ENCODE measurements at regions not wholly inside any gene's neighbourhood (a gene's known extent, or its start where the extent isn't known, plus 50 kb on each side); places are given as distances from the start of the nearest gene placed in this dataset.

DNA sequence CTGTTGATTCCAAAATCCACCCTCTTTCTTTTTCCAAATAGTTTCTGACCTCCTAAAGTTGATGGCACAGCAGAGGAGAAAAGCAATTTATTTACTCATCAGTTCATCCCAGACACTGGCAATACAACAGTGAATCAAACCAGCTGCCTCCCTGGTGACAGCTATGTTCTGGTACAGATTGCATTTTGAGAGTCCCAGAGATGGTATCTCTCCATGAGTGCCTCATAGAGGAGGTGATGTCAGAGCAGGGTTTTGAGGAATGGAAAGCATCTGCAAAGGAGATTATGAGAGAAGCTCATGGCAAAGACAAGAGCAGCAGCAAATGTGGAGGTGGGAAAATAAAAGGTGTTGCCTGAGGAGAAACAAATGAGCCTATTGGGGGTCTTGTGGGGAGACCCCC is 377.2 kb downstream of the MN1 start:
- DNase-seq (ENCODE audit: low read depth in 4 of 4, low spot score in 1 of 4): no peak

DNA sequence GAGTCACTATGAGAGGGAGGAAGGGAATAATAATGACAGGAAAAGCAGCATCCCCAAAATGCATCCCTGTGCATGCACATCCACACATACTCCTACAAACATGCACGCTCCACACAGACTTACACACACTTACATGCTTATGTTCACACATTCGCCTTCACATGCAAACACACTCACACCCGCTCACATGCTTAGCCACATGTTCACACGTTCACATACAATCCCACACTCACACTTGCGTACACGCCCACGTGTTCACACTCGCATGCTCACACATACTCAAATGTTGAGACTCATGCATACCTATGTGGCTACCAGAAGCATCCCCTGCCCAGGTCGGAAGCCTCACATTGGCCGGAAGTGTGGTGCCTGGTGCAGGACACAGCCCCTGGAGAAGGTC is 372.1 kb downstream of the MN1 start:
- no peak for DNase-seq (ENCODE audit: low read depth in 4 of 4, low spot score in 1 of 4)

DNA sequence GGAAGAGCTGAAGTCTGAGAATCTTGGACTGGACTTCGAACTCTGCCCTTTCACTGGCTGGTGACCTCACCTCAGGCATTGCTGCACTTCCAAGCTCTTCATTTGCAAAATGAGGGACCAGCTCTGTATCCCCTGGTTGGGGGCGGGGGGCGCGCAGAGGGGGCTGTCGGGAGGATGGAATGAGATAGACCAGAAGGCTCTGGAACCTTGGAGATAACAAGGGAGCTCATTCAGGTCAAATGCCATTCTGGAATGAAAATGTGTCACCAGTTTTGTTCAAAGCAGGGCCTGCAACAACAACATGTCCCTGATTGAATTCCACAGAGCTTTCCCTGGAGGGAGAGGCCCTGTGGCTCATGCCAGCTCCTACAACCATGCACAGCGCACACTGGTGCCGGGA is 370.5 kb downstream of the MN1 start:
- no peak for DNase-seq (ENCODE audit: low read depth in 4 of 4, low spot score in 1 of 4)

DNA sequence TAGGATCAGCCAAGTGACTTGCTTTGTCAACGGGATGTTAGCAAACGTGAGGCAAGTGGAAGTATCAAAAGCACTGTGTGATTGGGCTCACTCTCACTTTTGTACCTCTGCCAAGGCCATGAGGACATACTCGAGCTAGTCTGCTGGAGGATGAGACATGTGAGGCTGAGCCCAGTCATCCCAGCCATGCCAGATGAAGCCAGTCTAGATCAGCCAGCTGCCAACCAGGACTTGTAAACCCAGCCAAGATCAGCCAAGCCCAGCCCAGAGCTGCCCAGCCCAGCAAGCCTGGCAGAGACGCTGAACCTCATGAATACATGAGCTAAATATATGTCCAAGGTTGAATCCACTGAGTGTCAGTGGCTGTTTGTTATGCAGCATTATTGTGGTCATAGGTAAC is 369.7 kb downstream of the MN1 start:
- no peak for DNase-seq (ENCODE audit: low read depth in 4 of 4, low spot score in 1 of 4)

DNA sequence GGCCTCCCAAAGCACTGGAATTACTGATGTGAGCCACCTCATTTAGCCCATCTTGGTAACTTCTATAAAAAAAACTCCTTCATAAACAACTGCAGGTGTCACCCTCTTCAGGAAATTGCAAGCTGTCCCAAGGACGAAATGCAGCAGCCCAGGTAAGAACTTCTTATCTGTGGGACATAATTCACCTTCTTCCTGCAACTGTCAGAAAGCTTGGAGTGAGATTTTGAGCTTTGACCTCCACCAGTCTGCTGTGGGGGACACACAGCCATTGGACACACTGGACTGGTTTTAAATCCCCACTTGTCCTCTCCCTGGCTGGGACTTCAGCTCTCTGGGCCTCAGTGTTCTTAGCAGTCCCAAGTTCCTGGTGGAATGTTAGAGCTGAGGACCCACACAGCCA is 368.5 kb downstream of the MN1 start:
- no peak for DNase-seq (ENCODE audit: low read depth in 4 of 4, low spot score in 1 of 4)

DNA sequence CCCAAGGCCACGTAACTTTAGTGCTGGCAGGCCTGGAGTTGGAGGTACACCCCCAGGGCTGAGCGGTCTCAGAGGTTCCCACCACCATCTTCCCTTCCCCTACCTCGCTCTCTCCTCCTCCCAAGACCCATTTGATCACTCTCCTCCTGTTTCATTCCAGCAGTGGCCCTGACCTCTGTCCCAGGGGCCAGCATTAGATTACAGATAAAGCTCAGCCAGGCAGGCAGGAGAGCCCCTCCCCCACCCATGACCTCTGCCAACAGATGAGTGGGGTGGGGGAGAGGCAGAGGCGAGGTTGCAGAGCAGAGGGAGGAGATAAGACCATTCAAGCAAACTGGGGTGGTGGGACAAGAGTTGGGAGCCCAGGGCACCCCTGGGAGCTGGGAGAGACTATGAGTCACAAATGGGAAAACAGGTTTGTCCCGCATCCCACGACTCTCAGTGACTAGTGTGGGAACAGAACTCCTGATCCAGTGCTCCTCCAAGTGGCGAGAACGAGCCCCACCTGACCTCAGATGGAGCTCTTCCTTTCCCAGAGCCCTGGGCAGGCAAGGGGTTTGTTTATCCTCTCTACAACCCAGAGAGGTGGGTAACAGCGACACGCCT is 367.9 kb downstream of the MN1 start:
- DNase-seq (ENCODE audit: low read depth in 4 of 4, low spot score in 1 of 4): no peak

DNA sequence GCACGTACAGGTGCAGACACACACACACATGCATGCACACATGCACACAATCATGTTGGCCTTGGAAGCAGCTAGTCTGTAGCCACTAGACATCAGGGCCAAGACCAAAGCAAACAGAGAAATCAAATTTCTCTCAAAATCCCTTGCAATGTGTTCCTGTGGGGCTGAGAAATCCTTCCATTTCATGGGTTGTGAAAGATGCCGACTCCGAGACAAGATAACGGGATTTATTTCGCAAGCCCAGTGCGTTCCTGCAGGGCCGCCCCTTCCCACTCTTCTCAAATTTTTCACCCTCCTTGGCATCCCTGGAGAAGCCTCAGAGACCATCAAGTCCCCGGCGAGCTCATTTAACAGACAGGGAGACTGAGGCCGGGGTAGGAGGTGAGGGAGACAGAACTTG is 366.7 kb downstream of the MN1 start:
- DNase-seq (ENCODE audit: low read depth in 4 of 4, low spot score in 1 of 4): no peak

DNA sequence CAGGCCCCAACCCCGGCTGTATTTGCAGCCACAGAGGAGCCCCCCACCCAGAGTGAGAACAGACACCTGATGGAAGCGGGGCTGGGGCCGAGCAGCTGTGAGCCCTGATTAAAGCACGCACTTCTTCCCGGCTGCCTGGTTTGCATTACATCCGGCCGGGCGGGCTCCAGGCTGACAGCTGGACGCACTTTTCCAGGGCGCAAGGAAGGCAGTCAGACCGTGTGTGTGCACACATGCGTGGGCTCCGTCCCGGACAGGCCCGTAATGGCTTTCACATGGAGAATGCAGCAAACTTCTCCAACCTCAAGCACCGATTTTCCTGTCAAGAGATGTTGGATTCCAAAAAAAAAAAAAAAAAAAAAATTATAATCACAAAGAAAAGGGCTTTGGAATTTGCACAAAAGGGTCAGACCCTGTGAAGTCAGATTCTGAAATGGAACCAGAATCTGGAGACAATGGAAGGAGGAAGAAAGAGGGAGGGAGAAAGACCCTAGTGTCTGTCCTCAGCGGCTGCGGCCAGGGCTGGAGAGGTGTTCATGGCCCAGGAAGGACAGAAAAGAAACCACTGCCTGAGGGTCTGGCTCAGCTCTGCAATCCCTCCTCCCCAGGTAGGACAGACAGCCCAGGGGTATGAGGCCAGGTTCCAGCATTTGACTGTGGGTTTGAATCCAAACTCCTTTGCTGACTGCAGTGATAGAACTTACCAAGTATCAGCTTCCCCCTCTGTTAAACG is 365.5 kb downstream of the MN1 start:
- no peak for DNase-seq (ENCODE audit: low read depth in 4 of 4, low spot score in 1 of 4)

DNA sequence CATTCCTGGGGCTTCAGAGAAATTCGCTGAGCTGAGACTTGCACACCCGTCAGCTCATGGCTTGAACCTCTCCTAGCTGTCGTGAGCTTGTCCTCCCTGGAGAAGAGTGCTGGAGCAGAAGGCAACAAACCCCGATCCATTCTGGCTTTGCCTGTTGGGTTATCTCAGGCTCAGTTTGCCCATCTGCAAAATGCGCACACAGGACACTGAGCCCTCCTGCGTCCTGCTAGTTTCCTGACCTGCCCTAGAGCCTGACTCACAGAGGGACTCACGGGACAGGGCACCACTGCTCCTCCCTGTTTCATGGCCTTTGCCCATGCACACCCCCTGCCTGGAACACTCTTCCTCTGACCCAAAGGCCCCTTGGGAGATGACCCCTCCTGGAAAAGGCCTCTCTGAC is 365.0 kb downstream of the MN1 start:
- no peak for DNase-seq (ENCODE audit: low read depth in 4 of 4, low spot score in 1 of 4)

DNA sequence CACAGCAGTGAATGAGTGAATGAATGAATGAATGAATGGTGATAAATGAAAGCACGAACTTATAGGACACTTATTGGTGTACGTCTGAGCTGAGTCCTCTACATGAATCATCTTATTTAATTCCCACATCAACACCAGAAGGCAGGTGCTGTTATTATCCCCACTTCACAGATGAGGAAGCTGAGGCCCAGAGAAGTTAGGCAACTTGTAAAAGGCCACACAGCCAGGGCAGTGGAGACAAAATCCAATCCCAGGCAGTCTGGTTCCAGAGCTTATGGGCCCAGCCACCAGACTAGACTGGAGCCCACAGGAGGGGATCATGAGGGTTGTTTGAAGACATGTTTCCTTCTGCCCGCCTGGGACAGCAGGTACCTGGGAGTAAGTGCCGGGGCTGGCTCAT is 364.0 kb downstream of the MN1 start:
- no peak for DNase-seq (ENCODE audit: low read depth in 4 of 4, low spot score in 1 of 4)

DNA sequence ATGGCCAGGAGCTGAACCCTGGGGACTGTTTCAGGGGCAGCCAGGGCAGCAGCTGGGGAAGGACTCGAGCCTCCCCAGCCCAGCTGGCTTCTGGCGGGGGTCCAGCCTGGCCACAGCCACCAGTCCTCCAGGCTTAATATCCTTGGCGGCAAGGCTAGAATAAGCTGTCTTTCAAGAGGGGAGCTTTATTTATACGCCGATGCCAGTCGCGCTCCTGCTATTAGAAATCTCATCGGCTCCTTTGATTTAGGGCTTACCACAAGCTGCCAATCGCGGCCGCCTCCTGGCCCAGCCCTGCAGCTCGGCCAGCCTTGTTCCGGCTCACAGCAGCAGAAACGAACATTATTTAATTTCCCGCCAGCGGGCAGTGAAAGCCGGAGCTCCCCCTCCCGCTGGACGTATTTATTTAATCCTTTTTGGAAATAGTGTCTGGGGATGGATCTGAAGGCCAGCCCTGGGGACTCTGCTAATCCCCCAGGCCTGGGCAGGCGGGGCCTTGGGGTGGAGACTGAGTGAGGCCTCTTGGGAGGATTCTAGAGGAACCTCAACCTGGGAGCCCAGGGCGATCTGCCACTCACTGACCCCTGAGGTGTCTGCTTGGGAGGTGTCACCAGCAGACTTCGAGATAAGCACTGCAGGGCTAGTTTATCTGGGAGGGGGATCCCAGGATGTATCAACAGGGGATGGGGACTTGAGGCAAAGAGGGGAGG is 363.1 kb downstream of the MN1 start:
- no peak for DNase-seq (ENCODE audit: low read depth in 4 of 4, low spot score in 1 of 4)

DNA sequence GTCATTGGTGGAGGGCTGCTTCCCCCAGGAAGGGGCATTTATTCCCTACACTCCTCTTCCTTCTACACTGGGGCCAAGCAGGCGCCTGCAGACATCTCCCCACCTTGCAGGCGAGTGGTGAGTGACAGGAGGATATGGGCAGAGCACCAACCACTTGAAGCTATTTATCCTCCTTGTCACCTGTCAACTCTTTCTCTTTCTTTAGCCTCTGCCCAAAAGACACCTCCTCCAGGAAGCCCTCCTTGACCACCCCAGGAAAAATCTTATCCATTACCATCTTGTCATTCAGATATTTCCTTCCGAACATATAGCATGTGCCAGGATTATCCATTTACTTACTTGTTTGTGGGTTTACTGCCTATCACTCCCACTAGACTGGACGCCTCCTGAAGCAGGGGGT is 362.4 kb downstream of the MN1 start:
- no peak for DNase-seq (ENCODE audit: low read depth in 4 of 4, low spot score in 1 of 4)

DNA sequence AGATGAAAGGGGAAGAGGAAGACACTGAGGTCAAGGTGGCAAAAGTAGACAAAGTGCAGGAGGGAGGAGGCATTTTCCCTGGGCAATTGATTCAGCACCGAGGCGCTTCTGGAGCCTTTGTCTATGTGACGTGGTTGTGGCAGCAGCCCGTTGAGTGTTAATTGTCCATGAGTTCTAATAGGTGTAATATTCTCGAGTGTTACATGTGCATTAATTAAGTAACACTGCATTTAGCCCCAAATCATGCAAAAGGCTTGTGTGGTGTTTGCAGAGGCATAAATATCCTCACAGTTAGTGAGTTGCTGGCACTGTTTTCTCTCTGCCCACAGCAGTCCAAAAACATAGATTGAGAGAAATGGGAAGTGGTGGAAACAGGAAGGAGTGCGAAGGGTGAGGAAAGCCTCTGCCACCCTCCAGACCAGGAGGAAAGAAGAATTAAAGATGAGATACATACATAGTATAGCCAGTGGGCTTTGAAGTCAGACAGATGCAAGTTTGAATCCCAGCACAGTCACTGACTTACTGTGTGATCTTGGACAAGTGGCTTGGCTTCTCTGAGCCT is 361.2 kb downstream of the MN1 start:
- no peak for DNase-seq (ENCODE audit: low read depth in 4 of 4, low spot score in 1 of 4)

DNA sequence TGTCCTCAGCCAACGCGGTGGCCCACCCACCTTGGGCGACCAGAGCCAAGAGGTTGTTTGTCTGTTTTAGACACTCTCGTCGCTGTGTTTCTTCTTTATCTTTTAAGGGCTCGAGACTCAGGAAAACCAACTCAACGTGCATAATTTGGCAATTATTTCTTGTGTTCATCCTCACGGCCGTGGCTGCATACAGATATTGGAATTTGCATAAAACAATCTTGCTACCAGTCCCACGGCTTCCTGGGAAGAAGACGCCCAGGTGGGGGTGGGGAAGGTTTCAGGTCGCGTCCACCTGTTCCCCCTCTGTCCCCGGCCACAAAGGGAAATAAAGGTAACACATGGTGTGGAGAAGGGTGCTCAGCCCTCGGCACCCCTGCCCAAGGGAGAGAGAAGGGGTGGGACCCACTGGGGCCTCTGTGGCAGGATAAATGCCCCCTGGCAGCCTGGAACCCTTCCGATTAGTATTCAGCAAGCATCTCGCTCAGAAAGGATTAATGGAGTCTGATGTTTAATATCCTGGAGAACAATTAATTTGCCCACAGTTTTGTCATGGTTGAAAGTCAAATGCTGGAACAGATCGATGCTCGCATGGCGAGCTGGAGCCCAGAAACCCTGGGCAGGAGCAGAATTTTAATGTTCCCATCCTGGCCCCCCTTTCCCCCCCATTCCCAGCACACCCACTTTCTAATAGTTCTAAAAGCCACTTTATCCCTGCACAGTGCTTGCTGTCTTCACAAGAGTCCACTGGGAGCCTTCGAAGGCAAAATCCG is 359.7 kb downstream of the MN1 start:
- DNase-seq (ENCODE audit: low read depth in 4 of 4, low spot score in 1 of 4): no peak

DNA sequence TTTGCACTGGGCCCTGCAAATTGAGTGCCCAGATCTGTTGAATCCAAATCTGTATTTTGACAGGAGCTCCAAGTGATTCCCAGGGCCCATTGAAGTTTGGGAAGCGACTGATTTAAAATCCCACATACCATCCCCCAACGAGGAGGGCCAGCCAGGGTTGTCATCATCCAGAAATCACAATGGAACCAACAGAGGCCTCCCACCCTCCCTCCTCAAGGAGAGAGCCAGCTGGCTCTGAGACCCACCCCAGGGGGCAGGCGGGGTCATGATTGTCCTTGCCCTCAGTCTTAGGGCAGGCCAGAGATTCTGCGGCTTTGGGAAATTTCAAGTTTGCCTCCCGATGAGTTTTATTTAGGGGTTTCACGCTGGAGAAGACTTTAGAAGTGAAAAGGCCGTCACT is 358.2 kb downstream of the MN1 start:
- DNase-seq (ENCODE audit: low read depth in 4 of 4, low spot score in 1 of 4): no peak

DNA sequence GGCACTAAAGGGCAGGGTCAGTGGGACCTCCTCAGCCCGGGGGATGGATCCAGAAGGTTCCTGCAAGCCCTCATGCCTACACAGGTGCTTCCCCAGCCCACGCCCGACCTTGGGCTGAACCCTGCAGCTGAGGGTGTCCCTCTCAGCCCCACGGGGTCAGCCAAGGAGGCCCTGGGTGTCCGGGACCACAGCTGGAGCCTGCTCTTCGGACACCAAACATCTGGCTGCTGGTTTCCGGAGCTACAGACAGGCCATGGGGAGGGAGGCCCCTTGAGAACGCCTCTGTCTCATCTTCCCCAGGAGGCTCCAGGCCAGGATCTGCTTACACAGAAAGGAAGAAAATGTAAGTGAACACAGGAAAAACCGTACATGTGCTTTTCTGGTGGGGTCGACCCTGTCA is 355.7 kb downstream of the MN1 start:
- DNase-seq (ENCODE audit: low read depth in 4 of 4, low spot score in 1 of 4): no peak

DNA sequence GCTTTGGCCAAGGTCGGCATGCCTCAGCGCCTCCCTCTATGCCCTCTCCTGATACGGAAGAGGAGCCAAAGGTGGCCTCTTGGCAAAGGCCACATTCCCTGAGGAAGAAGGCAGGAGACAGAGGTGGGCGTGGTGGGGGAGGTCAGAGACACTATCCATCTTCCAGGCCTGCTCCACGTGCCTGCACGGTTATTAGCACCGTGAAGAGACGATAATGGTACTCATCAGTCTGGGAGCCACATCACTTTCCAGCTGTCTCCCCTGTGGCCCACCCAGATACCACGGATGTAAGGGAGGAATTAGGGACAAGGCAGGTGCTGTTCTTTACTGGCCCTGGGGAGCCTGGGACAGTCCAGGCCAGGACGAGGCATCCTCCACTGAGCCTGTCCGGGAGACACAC is 354.3 kb downstream of the MN1 start:
- DNase-seq (ENCODE audit: low read depth in 4 of 4, low spot score in 1 of 4): no peak

DNA sequence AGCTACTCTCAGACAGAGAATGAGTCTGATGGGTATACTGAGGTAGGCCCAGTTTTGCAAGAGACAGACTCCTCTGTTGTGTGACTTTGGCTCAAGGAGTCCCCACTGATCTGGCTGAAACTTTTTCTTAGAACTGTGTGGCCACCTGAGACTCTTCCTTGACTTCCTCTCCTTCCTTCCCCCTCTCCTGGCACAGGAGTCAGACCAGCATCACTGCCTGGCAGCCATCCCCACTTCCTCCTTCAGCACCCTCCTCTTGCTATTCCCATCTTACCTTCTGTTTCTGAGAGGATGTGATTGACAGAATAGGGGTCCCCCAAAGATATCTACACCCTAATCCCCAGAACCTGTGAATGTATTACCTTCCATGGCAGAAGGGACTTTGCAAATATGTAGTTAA is 351.1 kb downstream of the MN1 start:
- no peak for DNase-seq (ENCODE audit: low read depth in 4 of 4, low spot score in 1 of 4)

DNA sequence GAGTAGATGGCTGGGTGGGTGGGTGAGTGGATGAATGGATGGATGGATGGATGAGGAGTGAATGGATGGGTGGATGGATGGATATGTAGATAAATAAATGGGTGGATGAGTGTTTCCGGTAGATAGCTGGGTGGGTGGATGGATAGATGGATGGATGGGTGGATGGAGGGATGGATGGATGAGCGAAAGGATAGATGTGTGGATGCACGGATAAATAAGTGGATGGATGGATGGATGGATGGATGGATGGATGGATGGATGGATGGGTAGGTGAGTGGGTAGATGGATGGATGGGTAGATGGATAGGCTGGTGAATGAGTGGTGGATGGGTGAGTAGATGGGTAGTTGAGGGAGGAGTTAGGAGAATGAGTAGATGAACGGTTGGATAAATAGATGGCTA is 349.3 kb downstream of the MN1 start:
- DNase-seq (ENCODE audit: low read depth in 4 of 4, low spot score in 1 of 4): no peak

DNA sequence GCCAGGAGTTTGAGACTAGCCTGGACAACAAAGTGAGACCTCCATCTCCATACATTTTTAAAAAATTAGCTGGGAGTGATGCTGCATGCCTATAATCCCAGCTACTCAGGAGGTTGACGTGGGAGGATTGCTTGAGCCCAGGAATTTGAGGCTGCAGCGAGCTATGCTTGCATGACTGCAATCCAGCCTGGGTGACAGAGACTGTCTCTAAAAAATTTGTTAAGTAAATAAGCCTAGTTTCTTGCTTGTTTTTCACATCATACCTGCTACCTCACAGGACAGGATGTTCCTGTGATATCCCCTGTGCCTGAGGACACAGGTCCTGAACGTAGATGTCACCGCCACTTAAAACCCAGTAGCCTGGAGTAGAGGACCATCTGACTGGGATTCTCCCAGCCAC is 348.6 kb downstream of the MN1 start:
- no peak for DNase-seq (ENCODE audit: low read depth in 4 of 4, low spot score in 1 of 4)

DNA sequence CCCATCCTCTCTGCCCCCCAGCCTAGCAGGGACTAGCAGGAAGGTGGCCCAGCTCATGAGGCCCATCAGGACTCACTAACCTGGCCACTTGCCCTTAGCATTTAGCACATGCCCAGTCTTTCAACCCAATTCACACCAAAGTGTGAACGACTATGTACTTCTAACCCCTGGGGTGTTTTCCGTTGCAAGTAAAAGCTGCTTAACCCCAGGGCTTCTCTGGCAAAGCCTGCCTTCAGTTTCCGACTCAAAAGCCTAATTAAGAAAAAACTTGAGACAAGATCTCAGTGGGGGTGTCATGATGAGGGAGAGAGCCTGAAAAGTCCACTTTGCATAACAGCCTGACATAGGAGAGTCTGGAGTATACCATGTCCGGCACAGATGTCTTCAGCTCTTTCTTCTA is 347.8 kb downstream of the MN1 start:
- no peak for DNase-seq (ENCODE audit: low read depth in 4 of 4, low spot score in 1 of 4)

Data from stimulated activated CD4-positive, alpha-beta T cell treated with anti-CD3 and anti-CD28 coated beads, Interleukin-1b, Interleukin-23, amount 100 ng/mL, for 24 hours (primary cell).